ENCODE measurements at regions not wholly inside any gene's neighbourhood (a gene's known extent, or its start where the extent isn't known, plus 50 kb on each side); places are given as distances from the start of the nearest gene placed in this dataset.

- TF ChIP-seq ZNF462 (CRISPR knock-in tag; IDR thresholded peaks at IDR 0.05) = no peak
Measured at GRCh38 chr20:54706581-54706980, 231.2 kb downstream of the DOK5 start (continued).

- Mint-ChIP-seq H3K27ac (no peak overlapping the region), H3K4me1 (no peaks in the 10 kb centered on the region), H3K4me3 (no peak overlapping the region), H3K9me3 (peaks cover 96% of the 10 kb centered on the region), H3K27me3 (ENCODE audit: insufficient read depth, low read depth, poor library complexity) (peaks cover 4% of the 10 kb centered on the region), H3K36me3 (ENCODE audit: low read depth) (peaks cover 20% of the 10 kb centered on the region)
- Histone ChIP-seq H3K4me3 (no peak overlapping the region), H3K27me3 (ENCODE audit: insufficient read depth) (no peaks in the 10 kb centered on the region), H3K9me2 (ENCODE audit: insufficient read depth) (no peaks in the 10 kb centered on the region), H2AFZ (no peak overlapping the region), H3K4me2 (no peak overlapping the region), H3K4me1 (ENCODE audit: insufficient read depth) (no peaks in the 10 kb centered on the region), H3K36me3 (ENCODE audit: insufficient read depth) (0 out of 2 replicates have a peak, but pooled peaks cover 6% of the 10 kb centered on the region), H4K20me1 (replicated peaks; ENCODE audit: insufficient read depth) (no peaks in the 10 kb centered on the region), H3F3A (replicated peaks; ENCODE audit: low read depth) (no peaks in the 10 kb centered on the region), H3K79me2 (replicated peaks; ENCODE audit: insufficient read depth) (no peaks in the 10 kb centered on the region), H3K27ac (ENCODE audit: low read depth) (no peak overlapping the region)
- no peak for TF ChIP-seq ZNF462 (CRISPR knock-in tag; IDR thresholded peaks at IDR 0.05)
- no peak for TF ChIP-seq EZH2 (IDR thresholded peaks at IDR 0.05; ENCODE audit: low read depth, unreplicated experiment)
- TF ChIP-seq STAT1 (IDR thresholded peaks at IDR 0.05; ENCODE audit: unreplicated experiment) = no peak
- no peak for TF ChIP-seq ZNF331 (CRISPR knock-in tag; IDR thresholded peaks at IDR 0.05; ENCODE audit: low read depth)
- no peak for DNase-seq (ENCODE audit: low spot score)
- ATAC-seq = no peak
Measured at GRCh38 chr20:54704032-54704635, 228.7 kb downstream of the DOK5 start.

Data from GM23338 (cell line).